GM12878 (cell line): ENCODE measurements at regions not wholly inside any gene's neighbourhood (a gene's known extent, or its start where the extent isn't known, plus 50 kb on each side); places are given as distances from the start of the nearest gene placed in this dataset.

ENCODE experiments used
- CEBPZ ChIP-seq: fragments of 150-350 bp; IDR thresholded peaks from 2 replicates; pipeline ENCODE4 v1.6.1; 2016; ENCODE audit warnings: low read depth, low read length
- CHD4 ChIP-seq: fragments of 200-600 bp; sonication (generic); IDR thresholded peaks from 2 replicates; pipeline ENCODE4 v1.6.1; 2016; ENCODE audit warnings: mild to moderate bottlenecking
- ESRRA ChIP-seq: IDR thresholded peaks from 2 replicates; pipeline ENCODE4 v1.6.1; 2012; ENCODE audit warnings: mild to moderate bottlenecking, low read length, improper control_type of control experiment
- KLF5 ChIP-seq: fragments of 450-650 bp; IDR thresholded peaks from 2 replicates; pipeline ENCODE4 v1.6.1; 2014; ENCODE audit warnings: mild to moderate bottlenecking; ENCODE audit not compliant: partially characterized antibody
- NFIC ChIP-seq: IDR thresholded peaks from 2 replicates; pipeline ENCODE4 v1.6.1; 2012; ENCODE audit warnings: low read depth, mild to moderate bottlenecking, inconsistent platforms, low read length, moderate library complexity
- POLR2AphosphoS2 ChIP-seq: IDR thresholded peaks from 2 replicates; pipeline ENCODE4 v1.6.1; 2011; ENCODE audit warnings: low read depth, mild to moderate bottlenecking, low read length, improper control_type of control experiment, moderate library complexity
- RBBP5 ChIP-seq: fragments of 200-600 bp; sonication (generic); conservative IDR thresholded peaks from 2 replicates; pipeline ENCODE4 v1.6.1; 2016
- RELA ChIP-seq: fragments of 450-650 bp; IDR thresholded peaks from 2 replicates; pipeline ENCODE4 v1.8.0; 2014; ENCODE audit warnings: borderline replicate concordance; ENCODE audit not compliant: partially characterized antibody
- REST ChIP-seq: IDR thresholded peaks from 2 replicates; pipeline ENCODE4 v1.6.1; 2012; ENCODE audit warnings: mild to moderate bottlenecking, low read depth, low read length
- SRF ChIP-seq, 2 experiments: IDR thresholded peaks; 2 replicates each; pipeline ENCODE4 v1.6.1; 2011; ENCODE audit warnings: low read depth in 2 of 2, low read length in 2 of 2, mild to moderate bottlenecking in 1 of 2, moderate library complexity in 1 of 2
- ZZZ3 ChIP-seq: IDR thresholded peaks from 2 replicates; pipeline ENCODE4 v1.6.1; 2011; ENCODE audit warnings: low read depth; ENCODE audit not compliant: control insufficient read depth, insufficient read length
- TF ChIP-seq, protein P1 (sequence below): IDR thresholded peaks from 2 replicates; pipeline ENCODE4 v1.6.1; 2012; ENCODE audit warnings: low read depth, low read length, improper control_type of control experiment
- TF ChIP-seq, protein P2 (sequence below): fragments of 450-650 bp; IDR thresholded peaks from 2 replicates; pipeline ENCODE4 v1.6.1; 2017; ENCODE audit warnings: mild to moderate bottlenecking, moderate library complexity

- no peak for TF ChIP-seq KLF5
- TF ChIP-seq REST, result no peak
- TF ChIP-seq RELA, result no peak
- TF ChIP-seq ZZZ3, result no peak
- TF ChIP-seq ESRRA, result no peak
- TF ChIP-seq, protein P1, sequence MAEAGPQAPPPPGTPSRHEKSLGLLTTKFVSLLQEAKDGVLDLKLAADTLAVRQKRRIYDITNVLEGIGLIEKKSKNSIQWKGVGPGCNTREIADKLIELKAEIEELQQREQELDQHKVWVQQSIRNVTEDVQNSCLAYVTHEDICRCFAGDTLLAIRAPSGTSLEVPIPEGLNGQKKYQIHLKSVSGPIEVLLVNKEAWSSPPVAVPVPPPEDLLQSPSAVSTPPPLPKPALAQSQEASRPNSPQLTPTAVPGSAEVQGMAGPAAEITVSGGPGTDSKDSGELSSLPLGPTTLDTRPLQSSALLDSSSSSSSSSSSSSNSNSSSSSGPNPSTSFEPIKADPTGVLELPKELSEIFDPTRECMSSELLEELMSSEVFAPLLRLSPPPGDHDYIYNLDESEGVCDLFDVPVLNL, result no peak
- no peak for TF ChIP-seq CHD4
- TF ChIP-seq POLR2AphosphoS2, result no peak
- TF ChIP-seq RBBP5, result no peak
- TF ChIP-seq, protein P2, sequence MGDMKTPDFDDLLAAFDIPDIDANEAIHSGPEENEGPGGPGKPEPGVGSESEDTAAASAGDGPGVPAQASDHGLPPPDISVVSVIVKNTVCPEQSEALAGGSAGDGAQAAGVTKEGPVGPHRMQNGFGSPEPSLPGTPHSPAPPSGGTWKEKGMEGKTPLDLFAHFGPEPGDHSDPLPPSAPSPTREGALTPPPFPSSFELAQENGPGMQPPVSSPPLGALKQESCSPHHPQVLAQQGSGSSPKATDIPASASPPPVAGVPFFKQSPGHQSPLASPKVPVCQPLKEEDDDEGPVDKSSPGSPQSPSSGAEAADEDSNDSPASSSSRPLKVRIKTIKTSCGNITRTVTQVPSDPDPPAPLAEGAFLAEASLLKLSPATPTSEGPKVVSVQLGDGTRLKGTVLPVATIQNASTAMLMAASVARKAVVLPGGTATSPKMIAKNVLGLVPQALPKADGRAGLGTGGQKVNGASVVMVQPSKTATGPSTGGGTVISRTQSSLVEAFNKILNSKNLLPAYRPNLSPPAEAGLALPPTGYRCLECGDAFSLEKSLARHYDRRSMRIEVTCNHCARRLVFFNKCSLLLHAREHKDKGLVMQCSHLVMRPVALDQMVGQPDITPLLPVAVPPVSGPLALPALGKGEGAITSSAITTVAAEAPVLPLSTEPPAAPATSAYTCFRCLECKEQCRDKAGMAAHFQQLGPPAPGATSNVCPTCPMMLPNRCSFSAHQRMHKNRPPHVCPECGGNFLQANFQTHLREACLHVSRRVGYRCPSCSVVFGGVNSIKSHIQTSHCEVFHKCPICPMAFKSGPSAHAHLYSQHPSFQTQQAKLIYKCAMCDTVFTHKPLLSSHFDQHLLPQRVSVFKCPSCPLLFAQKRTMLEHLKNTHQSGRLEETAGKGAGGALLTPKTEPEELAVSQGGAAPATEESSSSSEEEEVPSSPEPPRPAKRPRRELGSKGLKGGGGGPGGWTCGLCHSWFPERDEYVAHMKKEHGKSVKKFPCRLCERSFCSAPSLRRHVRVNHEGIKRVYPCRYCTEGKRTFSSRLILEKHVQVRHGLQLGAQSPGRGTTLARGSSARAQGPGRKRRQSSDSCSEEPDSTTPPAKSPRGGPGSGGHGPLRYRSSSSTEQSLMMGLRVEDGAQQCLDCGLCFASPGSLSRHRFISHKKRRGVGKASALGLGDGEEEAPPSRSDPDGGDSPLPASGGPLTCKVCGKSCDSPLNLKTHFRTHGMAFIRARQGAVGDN, result no peak
- TF ChIP-seq CEBPZ, result no peak
- TF ChIP-seq SRF (IDR thresholded peaks at IDR 0.05; ENCODE audit: low read depth in 2 of 2, low read length in 2 of 2), result no peak
- TF ChIP-seq NFIC, result no peak
Measured at GRCh38 chr9:10686943-10687342, 74.1 kb upstream of the PTPRD start (continued).
